ENCODE measurements at regions not wholly inside any gene's neighbourhood (a gene's known extent, or its start where the extent isn't known, plus 50 kb on each side); places are given as distances from the start of the nearest gene placed in this dataset.

DNA sequence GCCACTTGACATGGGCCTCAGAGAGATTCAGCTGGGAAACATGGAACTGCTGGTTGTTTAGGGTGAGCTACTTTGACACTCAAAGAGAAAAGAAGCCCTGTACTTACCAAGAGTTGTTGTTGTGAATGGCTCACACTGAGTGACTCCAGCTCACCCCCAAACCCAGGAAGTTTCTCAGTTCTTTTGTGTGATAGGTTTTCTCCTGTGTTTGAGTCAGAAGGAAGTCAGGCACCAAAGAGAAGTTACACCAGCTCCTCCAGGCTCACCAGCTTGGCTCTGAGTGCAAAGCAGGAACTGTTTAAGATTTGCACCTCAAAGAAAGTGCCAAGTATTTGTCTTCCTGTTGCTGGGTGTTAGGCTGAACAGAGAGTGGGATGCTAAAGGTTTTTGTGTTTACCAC, 111.2 kb upstream of the PROX1 start:
- TF ChIP-seq, protein P1, sequence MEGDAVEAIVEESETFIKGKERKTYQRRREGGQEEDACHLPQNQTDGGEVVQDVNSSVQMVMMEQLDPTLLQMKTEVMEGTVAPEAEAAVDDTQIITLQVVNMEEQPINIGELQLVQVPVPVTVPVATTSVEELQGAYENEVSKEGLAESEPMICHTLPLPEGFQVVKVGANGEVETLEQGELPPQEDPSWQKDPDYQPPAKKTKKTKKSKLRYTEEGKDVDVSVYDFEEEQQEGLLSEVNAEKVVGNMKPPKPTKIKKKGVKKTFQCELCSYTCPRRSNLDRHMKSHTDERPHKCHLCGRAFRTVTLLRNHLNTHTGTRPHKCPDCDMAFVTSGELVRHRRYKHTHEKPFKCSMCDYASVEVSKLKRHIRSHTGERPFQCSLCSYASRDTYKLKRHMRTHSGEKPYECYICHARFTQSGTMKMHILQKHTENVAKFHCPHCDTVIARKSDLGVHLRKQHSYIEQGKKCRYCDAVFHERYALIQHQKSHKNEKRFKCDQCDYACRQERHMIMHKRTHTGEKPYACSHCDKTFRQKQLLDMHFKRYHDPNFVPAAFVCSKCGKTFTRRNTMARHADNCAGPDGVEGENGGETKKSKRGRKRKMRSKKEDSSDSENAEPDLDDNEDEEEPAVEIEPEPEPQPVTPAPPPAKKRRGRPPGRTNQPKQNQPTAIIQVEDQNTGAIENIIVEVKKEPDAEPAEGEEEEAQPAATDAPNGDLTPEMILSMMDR (conservative IDR thresholded peaks at IDR 0.05; ENCODE audit: low read length): no peak
- TF ChIP-seq EZH2phosphoT487 (IDR thresholded peaks at IDR 0.05; ENCODE audit: borderline replicate concordance, low read depth, low read length): no peak
